HG02759 (cell line): ENCODE measurements at regions not wholly inside any gene's neighbourhood (a gene's known extent, or its start where the extent isn't known, plus 50 kb on each side); places are given as distances from the start of the nearest gene placed in this dataset.
A peak's percentile ranks its signal among the peaks of the same experiment; 100 is the strongest.
"Not testable (repeated sequence)": the region's sequence is repeated elsewhere in the genome, so short reads cannot be mapped to it uniquely, and the experiment has no call there.

Source experiments
- ATAC-seq: cut with Tn5 transposase; IDR thresholded peaks from one replicate; pipeline ENCODE4 v1.9.1; 2021; ENCODE audit warnings: mild to moderate bottlenecking, moderate library complexity; ENCODE audit not compliant: unreplicated experiment

GRCh38 chr18:6521803-6522418, 107.2 kb upstream of the L3MBTL4 start:
- peak; percentile 74 for ATAC-seq

GRCh38 chr18:6525604-6526003, 110.9 kb upstream of the L3MBTL4 start:
- no peak for ATAC-seq

GRCh38 chr18:6537475-6537874, 122.8 kb upstream of the L3MBTL4 start:
- peak; percentile 66 for ATAC-seq

- not testable (repeated sequence) for ATAC-seq
These were observed 126.5 kb upstream of the L3MBTL4 start for GRCh38 chr18:6541131-6541679.

- no peak for ATAC-seq
These were observed 127.6 kb upstream of the L3MBTL4 start for GRCh38 chr18:6542296-6542695.

GRCh38 chr18:6543330-6543908, 128.7 kb upstream of the L3MBTL4 start:
- ATAC-seq: no peak

- no peak for ATAC-seq
These were observed 131.5 kb upstream of the L3MBTL4 start for GRCh38 chr18:6546229-6546628.

- ATAC-seq: no peak
These were observed 132.8 kb upstream of the L3MBTL4 start for GRCh38 chr18:6547476-6547875.

- ATAC-seq: no peak
These were observed 138.7 kb upstream of the L3MBTL4 start for GRCh38 chr18:6553234-6553900.

- no peak for ATAC-seq
These were observed 142.5 kb upstream of the L3MBTL4 start for GRCh38 chr18:6557057-6557769.

GRCh38 chr18:6557770-6558248, 143.1 kb upstream of the L3MBTL4 start:
- ATAC-seq: no peak

- no peak for ATAC-seq
These were observed 143.9 kb upstream of the L3MBTL4 start for GRCh38 chr18:6558446-6559156.

- no peak for ATAC-seq
These were observed 144.6 kb upstream of the L3MBTL4 start for GRCh38 chr18:6559296-6559695.

- ATAC-seq: no peak
These were observed 146.3 kb upstream of the L3MBTL4 start for GRCh38 chr18:6561016-6561415.

GRCh38 chr18:6561420-6561861, 146.7 kb upstream of the L3MBTL4 start:
- no peak for ATAC-seq

GRCh38 chr18:6561862-6562291, 147.2 kb upstream of the L3MBTL4 start:
- no peak for ATAC-seq

GRCh38 chr18:6563896-6564295, 149.2 kb upstream of the L3MBTL4 start:
- no peak for ATAC-seq

- ATAC-seq: no peak
These were observed 150.5 kb upstream of the L3MBTL4 start for GRCh38 chr18:6564950-6565814.

GRCh38 chr18:6565815-6566081, 151.0 kb upstream of the L3MBTL4 start:
- no peak for ATAC-seq
